Central memory CD8-positive, alpha-beta T cell (primary cell): ENCODE measurements at regions not wholly inside any gene's neighbourhood (a gene's known extent, or its start where the extent isn't known, plus 50 kb on each side); places are given as distances from the start of the nearest gene placed in this dataset.

Experiments
- ATAC-seq: fragments of 150-1000 bp; cut with Tn5 transposase; replicated peaks from 2 replicates; pipeline ENCODE4 v1.10.0; 2022; ENCODE audit warnings: mild to moderate bottlenecking, moderate FRiP score, moderate number of reproducible peaks; ENCODE audit not compliant: poor library complexity, severe bottlenecking; ENCODE audit errors: extremely low read depth
- DNase-seq, 2 donors: peaks; one replicate each; pipeline ENCODE4 v3.0.0; 2021; ENCODE audit warnings: low spot score in 2 of 2
- H3K27ac Mint-ChIP-seq: one replicate; pipeline ENCODE4 v1.8.0; 2022; ENCODE audit warnings: low read depth, mild to moderate bottlenecking, moderate library complexity, mixed read lengths
- H3K27me3 Mint-ChIP-seq: one replicate; pipeline ENCODE4 v1.8.0; 2022; ENCODE audit warnings: mixed read lengths
- H3K36me3 Mint-ChIP-seq: one replicate; pipeline ENCODE4 v1.8.0; 2022; ENCODE audit warnings: mild to moderate bottlenecking, moderate library complexity, mixed read lengths; ENCODE audit not compliant: insufficient read depth
- H3K4me1 Mint-ChIP-seq: one replicate; pipeline ENCODE4 v1.8.0; 2022; ENCODE audit warnings: mixed read lengths
- H3K4me3 Mint-ChIP-seq: one replicate; pipeline ENCODE4 v1.8.0; 2022; ENCODE audit warnings: mild to moderate bottlenecking, moderate library complexity, mixed read lengths
- H3K9me3 Mint-ChIP-seq: one replicate; pipeline ENCODE4 v1.8.0; 2022; ENCODE audit warnings: mixed read lengths

- H3K4me3 Mint-ChIP-seq, result no peak overlapping the region
- no peak for ATAC-seq
- H3K27ac Mint-ChIP-seq, result no peak overlapping the region
- H3K27me3 Mint-ChIP-seq, result peaks cover 20% of the 10 kb centered on the region
- no peaks in the 10 kb centered on the region for H3K9me3 Mint-ChIP-seq
- DNase-seq, result no peak
- peaks cover 7% of the 10 kb centered on the region for H3K4me1 Mint-ChIP-seq
- no peaks in the 10 kb centered on the region for H3K36me3 Mint-ChIP-seq
Observed at GRCh38 chr4:140213749-140214148, 59.8 kb upstream of the MAML3 start.

GRCh38 chr4:140213116-140213515, 59.1 kb upstream of the MAML3 start:
- H3K4me1 Mint-ChIP-seq, result peaks cover 7% of the 10 kb centered on the region

GRCh38 chr4:140212646-140213045, 58.7 kb upstream of the MAML3 start:
- Mint-ChIP-seq H3K27me3 (peaks cover 26% of the 10 kb centered on the region), H3K4me3 (no peak overlapping the region), H3K36me3 (no peaks in the 10 kb centered on the region), H3K9me3 (no peaks in the 10 kb centered on the region), H3K4me1 (peaks cover 7% of the 10 kb centered on the region), H3K27ac (no peak overlapping the region)
- no peak for ATAC-seq
- DNase-seq, result no peak

More at GRCh38 chr4:140213116-140213515, 59.1 kb upstream of the MAML3 start:
- no peak overlapping the region for H3K4me3 Mint-ChIP-seq
- no peaks in the 10 kb centered on the region for H3K9me3 Mint-ChIP-seq
- no peak overlapping the region for H3K27ac Mint-ChIP-seq
- no peak for DNase-seq
- peaks cover 22% of the 10 kb centered on the region for H3K27me3 Mint-ChIP-seq
- no peak for ATAC-seq
- no peaks in the 10 kb centered on the region for H3K36me3 Mint-ChIP-seq

GRCh38 chr4:140212194-140212593, 58.2 kb upstream of the MAML3 start:
- peaks cover 31% of the 10 kb centered on the region for H3K27me3 Mint-ChIP-seq
- H3K4me3 Mint-ChIP-seq, result no peak overlapping the region
- peaks cover 7% of the 10 kb centered on the region for H3K4me1 Mint-ChIP-seq
- DNase-seq (no peak), ATAC-seq (no peak)
- no peaks in the 10 kb centered on the region for H3K36me3 Mint-ChIP-seq
- H3K9me3 Mint-ChIP-seq, result no peaks in the 10 kb centered on the region
- H3K27ac Mint-ChIP-seq, result no peak overlapping the region

GRCh38 chr4:140211693-140212092, 57.7 kb upstream of the MAML3 start:
- Mint-ChIP-seq H3K27me3 (peaks cover 34% of the 10 kb centered on the region), H3K4me3 (no peak overlapping the region), H3K4me1 (peaks cover 7% of the 10 kb centered on the region), H3K36me3 (no peaks in the 10 kb centered on the region), H3K9me3 (no peaks in the 10 kb centered on the region), H3K27ac (no peak overlapping the region)
- DNase-seq (no peak), ATAC-seq (no peak)

- peaks cover 7% of the 10 kb centered on the region for H3K4me1 Mint-ChIP-seq
- DNase-seq (no peak), ATAC-seq (no peak)
- peaks cover 34% of the 10 kb centered on the region for H3K27me3 Mint-ChIP-seq
- H3K9me3 Mint-ChIP-seq, result no peaks in the 10 kb centered on the region
- no peak overlapping the region for H3K27ac Mint-ChIP-seq
- no peaks in the 10 kb centered on the region for H3K36me3 Mint-ChIP-seq
- H3K4me3 Mint-ChIP-seq, result no peak overlapping the region
Observed at GRCh38 chr4:140211161-140211560, 57.2 kb upstream of the MAML3 start.

- H3K4me1 Mint-ChIP-seq, result no peaks in the 10 kb centered on the region
- H3K27ac Mint-ChIP-seq, result no peak overlapping the region
- ATAC-seq (no peak), DNase-seq (no peak)
- H3K27me3 Mint-ChIP-seq, result peaks cover 34% of the 10 kb centered on the region
- no peak overlapping the region for H3K4me3 Mint-ChIP-seq
- H3K36me3 Mint-ChIP-seq, result no peaks in the 10 kb centered on the region
- H3K9me3 Mint-ChIP-seq, result no peaks in the 10 kb centered on the region
Observed at GRCh38 chr4:140208921-140209320, 54.9 kb upstream of the MAML3 start.
